CD4-positive, alpha-beta T cell treated with Interleukin-6 at 100 ng/mL for 8 hours (primary cell): ENCODE measurements at regions not wholly inside any gene's neighbourhood (a gene's known extent, or its start where the extent isn't known, plus 50 kb on each side); places are given as distances from the start of the nearest gene placed in this dataset.
"Not testable (repeated sequence)": the region's sequence is repeated elsewhere in the genome, so short reads cannot be mapped to it uniquely, and the experiment has no call there.

ENCODE experiments used
- DNase-seq: peaks from one replicate; pipeline ENCODE4 v3.0.0-alpha.2; 2020; ENCODE audit warnings: mixed read lengths, low spot score

DNA sequence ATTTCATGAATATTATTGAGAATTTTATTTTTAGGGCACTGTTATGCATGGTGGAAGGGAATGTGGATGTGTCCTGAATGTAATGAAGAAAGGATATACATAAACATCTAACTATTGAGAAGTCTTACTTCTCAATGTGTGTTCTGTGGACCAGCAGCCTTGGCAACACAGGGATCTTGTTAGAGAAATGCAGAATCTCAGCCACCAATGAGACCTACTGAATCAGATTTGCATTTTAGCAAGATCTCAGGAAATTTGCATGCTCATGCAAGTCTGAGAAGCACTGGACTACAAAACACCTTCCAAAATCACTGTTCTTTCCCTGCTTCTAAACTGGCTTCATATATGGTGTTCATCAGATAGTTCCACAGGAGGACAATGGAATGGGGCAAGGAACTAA, 139.7 kb upstream of the WDFY3 start:
- no peak for DNase-seq

DNA sequence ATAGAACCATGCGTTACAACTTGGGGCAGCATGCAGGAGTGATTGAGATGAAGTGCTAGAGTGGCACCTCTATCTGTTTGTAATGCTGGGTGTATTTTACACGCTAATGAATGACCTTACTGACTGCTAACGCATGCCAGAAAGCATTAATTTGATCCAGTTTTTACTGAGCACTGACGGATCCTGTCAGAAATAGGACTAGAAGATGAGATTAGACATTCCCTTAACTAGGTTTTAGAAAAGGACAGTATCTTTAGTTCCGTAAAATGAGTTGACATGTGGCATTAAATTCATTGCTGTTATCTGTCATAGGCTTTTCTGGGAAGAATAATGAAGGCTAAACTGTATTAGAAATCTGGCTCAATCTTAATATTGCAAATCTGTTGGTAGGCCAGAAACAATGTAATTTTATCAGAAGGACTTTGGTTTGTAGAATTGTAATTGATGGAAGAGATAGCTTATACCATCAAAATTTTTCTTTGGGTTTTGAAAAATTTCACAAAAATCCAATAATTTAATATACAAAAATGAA, 140.4 kb upstream of the WDFY3 start:
- no peak for DNase-seq

GRCh38 chr4:85107553-85107952, 141.1 kb upstream of the WDFY3 start:
- DNase-seq, result no peak

DNA sequence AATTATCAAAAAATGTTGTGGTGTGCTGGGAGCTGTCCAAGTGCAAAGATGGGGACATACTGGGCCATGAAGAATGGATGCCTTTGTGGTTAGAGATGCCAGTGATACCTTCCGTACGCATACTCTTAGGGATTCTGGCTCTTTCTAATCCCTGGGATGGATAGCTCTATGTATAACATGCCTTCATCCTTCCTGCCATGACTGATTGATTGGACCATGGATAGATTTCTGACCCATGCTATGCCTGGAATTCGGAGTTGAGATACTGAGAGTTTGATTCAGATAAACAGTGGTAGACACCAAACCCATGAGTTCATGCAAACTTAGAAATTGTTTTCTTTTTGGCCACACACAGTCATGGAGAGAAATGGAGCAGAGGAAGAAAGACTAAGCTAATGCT, 147.2 kb upstream of the WDFY3 start:
- no peak for DNase-seq

DNA sequence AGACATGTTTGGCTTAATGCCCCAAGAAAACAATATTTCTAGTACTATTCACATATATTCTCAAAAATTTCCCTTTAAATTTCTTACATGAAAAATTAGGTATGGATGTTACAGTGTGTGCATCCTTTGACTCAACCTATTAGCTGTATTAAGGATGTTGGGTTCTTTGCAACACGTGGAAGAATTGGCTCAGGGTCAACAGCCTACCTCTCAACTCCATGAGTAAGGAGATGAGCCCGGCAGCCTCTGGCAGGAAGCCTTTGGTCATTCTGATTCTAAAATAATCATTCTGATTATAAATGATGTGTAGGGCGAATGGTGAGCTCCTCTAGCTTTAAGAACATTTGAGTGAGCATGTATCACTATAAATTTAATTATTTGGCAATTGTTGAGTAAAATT, 148.0 kb upstream of the WDFY3 start:
- no peak for DNase-seq

DNA sequence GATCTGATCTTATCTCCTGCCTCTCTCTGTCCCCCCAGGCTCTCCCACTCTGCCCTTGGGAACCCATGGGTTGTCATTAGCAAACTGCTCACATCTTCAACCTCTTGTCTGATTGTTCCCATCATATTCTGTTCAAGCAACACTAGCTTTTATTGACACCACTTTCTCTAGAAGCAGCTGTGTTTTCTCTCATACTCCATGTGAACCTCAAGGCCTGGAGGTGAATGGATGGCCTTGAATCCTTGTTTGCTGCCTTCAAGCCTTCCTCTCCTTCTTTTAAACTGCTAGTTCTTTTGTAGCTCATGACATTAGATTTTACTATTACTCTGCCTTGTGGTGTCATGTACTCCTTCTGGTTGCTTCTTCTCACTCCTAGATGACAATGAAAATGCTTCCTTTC, 149.5 kb upstream of the WDFY3 start:
- DNase-seq, result no peak

DNA sequence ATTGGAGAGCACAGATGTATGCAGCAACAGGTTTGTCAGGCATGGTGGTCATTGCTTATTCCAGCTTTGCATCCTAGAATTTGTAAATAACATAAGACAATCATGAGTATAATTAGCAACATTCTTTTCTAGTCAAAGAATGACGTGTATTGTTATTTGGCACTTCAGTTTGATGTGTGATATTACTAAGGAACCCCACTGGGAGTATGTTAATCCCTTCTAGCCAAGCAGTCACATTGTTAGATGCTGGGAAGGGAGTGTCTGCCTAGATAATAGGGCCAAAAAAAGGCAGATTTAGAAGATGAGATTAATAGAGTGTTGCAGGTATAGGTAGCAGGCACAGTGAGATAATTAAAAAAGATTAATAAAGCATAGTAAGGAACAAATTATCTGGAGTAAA, 159.2 kb upstream of the WDFY3 start:
- DNase-seq, result no peak

GRCh38 chr4:85126991-85127591, 160.6 kb upstream of the WDFY3 start:
- DNase-seq, result no peak

DNA sequence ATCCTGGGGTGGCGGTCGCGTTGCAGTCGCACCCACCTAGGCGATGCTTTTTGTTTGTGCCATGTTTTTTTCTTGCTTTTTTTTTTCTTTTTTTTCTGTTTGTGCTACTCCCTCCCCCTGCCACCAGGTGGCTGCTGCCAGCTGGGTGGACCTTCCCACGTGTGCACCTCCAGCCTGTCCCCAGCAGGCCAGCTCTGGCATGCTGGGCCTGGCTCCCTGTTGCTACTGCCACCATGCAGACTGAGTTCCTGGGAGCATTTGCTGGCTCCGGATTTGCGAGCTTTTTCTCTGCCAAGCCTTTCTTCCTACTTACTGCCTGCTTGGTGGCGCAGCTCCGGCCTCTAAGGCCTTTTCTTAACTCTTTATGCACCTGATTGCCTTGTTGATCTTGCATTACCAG, 161.2 kb upstream of the WDFY3 start:
- DNase-seq, result no peak

DNA sequence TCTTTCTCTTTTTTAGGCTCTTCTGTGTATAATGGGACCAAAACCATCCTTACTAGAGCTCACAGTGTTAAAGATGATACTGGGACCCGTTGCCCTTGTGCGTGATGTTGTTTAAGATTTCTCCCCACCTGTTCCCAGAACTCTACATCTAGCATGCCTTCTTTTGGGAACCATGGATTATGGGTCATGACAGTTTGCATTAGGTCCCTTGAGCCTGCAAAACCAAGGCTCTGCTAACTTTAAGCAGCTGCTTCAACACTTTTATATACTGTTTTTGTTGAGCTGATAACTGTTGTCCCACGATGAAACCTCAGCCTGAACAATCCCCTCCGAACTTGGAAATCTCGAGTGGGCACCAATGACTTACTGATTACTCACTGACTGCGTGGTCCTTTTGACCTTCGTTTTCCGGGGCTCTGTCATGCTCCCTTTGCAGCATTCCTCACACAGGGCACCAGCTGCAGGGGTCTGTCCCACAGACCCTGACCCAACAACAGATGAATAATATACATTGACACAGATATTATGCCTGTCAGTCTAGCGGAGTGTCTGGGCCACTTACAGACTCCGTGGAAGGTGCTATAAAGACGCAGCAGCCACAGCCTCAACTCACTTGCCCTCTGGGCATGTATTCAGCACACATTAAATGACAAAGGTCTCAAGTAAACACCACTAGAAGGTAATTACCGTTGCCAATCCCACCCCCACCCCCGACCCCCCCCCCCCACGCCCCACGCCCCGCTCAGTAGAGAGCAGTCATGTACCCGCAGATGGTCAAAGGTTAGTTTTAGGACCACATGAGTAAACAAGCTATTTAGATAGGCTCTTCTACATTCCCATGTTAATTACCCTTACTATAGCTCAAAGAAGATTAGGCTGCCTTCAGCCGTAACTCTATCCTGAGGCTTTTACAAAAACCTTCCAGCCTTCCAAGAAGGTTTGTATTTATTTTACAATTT, 162.0 kb upstream of the WDFY3 start:
- DNase-seq, result no peak

DNA sequence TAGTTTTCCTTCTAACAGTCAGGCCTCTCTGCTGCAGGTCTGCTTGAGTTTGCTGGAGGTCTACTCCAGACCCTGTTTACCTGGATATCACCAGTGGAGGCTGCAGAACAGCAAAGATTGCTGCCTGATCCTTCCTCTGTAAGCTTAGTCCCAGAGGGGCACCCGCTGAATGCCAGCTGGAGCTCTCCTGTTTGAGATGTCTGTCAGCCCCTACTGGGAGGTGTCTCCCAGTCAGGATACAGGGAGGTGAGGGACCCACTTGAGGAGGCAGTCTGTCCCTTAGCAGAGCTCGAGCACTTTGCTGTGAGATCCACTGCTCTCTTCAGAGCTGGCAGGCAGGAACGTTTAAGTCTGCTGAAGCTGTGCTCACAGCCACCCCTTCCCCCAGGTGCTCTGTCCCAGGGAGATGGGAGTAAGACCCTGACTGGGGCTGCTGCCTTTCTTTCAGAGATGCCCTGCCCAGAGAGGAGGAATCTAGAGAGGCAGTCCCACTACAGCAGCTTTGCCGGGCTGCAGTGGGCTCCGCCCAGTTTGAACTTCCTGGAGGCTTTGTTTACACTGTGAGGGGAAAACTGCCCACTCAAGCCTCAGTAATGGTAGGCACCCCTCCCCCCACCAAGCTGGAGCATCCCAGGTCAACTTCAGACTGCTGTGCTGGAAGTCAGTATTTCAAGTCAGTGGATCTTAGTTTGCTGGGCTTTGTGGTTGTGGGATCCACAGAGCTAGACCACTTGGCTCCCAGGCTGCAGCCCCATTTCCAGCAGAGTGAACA, 163.1 kb upstream of the WDFY3 start:
- not testable (repeated sequence) for DNase-seq

DNA sequence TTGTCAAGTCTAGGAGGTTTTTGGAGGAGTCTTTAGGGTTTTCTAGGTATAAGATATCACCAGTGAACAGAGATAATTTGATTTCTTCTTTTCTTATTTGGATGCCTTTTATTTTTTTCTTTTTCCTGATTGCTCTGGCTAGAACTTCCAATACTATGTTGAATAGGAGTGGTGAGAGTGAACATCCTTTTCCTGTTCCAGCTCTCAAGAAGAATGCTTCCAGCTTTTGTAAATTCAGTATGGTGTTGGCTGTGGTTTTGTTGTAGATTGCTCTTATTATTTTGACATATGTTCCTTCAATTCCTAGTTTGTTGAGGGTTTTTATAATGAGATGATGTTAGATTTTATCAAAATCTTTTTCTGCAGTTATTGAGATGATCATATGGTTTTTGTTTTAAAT, 165.6 kb upstream of the WDFY3 start:
- DNase-seq, result no peak

DNA sequence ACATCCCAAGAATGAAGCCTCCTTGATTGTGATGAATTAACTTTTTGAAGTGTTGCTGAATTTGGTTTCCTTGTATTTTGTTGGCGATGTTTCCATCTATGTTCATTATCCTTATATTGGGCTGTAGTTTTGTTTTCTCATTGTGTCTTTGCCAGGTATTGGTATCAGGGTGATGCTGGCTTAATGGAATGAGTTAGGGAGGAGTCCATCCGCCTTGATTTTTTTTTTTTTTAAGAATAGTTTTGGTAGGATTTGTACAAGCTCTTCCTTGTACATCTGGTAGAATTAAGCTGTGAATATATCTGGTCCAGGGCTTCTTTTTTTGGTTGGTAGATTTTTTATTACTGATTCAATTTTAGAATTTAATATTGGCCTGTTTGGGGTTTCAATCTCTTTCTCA, 166.1 kb upstream of the WDFY3 start:
- DNase-seq, result no peak

DNA sequence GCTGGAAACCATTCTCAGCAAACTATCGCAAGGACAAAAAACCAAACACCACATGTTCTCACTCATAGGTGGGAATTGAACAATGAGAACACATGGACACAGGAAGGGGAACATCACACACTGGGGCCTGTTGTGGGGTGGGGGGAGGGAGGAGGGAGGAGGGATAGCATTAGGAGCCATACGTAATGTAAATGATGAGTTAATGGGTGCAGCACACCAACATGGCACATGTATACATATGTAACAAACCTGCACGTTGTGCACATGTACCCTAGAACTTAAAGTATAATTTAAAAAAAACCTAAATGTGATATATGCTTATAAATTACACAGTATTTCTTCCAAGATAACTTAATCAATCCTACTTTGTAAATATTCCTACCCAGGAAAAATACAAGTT, 173.3 kb upstream of the WDFY3 start:
- not testable (repeated sequence) for DNase-seq

- no peak for DNase-seq
These were observed 176.0 kb upstream of the WDFY3 start for GRCh38 chr4:85142451-85142850.

DNA sequence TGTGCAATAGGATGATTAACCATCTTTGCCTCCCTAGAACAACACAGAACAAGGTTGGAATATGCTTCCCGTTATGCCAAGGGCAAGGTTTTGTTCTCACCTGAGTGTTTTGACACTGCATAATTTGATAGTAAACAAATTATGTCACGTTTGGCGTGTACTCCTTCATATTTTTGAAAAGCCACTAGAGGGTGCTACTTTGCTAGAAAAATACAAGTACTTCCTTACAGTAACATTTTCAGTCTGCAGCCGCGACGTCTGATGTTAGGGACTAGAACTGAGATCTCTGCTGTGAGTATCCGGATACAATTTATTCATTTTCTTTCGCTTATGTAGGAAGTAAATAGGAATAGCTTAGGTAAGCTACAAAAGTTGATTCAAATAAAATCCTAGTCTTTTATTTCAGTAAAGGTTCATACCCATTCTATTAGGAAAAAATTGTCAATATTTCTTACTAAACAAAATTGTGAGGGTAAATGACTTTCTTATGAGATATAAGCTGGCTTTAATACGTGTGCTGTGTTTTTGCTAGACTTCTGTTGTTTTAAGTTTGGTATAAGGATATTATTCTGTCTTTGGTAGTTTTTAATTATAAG, 181.1 kb upstream of the WDFY3 start:
- no peak for DNase-seq

- no peak for DNase-seq
These were observed 183.2 kb upstream of the WDFY3 start for GRCh38 chr4:85149676-85150075.

GRCh38 chr4:85151371-85151770, 184.9 kb upstream of the WDFY3 start:
- no peak for DNase-seq

DNA sequence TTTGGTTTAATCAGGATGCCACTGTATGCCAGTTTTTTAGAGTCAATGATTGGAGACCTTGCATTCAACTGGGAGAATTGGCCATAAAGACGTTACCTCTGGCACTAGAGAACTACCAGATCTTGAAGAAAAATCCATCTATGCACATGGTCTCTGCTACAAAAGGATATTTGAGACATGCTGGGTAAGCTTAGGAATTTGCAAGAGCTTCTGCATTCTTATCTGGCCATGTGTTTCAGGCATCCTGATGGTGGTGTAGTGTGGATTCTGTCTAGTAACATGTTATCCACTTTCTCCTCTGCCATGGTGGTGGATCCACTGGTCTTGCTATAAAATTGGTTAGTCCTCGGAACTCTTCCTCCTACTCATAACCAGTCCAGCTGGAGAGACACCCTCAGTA, 185.3 kb upstream of the WDFY3 start:
- no peak for DNase-seq

GRCh38 chr4:85152480-85152879, 186.0 kb upstream of the WDFY3 start:
- DNase-seq, result no peak

DNA sequence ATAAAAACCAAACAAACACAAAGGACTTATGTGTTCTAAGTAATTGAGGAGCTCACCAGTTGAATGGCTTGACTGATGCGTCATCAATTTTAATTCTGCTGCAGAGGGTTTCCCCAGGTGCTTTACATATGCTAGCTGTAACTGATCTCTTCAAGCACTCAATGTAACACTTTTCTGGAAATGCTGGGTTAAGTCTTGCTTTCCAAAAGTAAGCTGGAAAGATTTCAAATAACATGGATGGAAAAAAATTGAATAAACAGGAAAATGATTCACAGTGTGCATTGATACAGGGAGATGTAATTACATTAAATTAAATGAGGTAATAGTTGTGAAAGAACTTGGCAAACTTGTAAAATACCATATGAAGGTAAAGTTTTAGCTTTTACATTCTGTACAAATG, 186.7 kb upstream of the WDFY3 start:
- no peak for DNase-seq

DNA sequence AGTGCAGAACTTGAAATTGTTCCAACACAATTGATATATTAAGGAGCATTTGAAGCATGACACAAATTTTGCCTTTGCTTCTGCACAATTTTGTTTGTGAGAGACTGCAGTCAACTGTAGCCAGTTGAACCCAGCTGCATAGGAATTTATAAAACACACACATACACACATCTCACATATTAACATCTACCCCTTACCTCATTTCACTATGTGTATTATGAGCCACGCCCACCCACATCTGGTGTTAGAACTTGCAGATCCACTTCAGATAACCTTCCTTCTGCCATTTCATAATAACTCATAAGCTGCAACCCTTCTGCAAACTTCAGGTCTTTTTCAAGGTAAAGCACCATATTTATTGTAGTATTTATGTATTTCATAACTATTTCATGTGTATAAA, 188.1 kb upstream of the WDFY3 start:
- no peak for DNase-seq
